ENCODE measurements at regions not wholly inside any gene's neighbourhood (a gene's known extent, or its start where the extent isn't known, plus 50 kb on each side); places are given as distances from the start of the nearest gene placed in this dataset.
A peak's percentile ranks its signal among the peaks of the same experiment; 100 is the strongest.

- Histone ChIP-seq H2BK12ac (ENCODE audit: low read length in 2 of 2) (no peak overlapping the region), H4K91ac (ENCODE audit: low read length) (no peak overlapping the region), H3K27me3 (ENCODE audit: control insufficient read depth in 1 of 2, insufficient read depth in 1 of 2, low read length in 2 of 2) (no peaks in the 10 kb centered on the region), H3K9ac (ENCODE audit: low read length) (no peak overlapping the region), H3K4me1 (ENCODE audit: control insufficient read depth, insufficient read depth, low read depth, low read length) (no peaks in the 10 kb centered on the region), H3K36me3 (ENCODE audit: control insufficient read depth in 1 of 2, insufficient read depth in 2 of 2, low read depth in 1 of 2, low read length in 2 of 2) (no peaks in the 10 kb centered on the region), H2BK5ac (ENCODE audit: low read depth, low read length, poor library complexity, severe bottlenecking) (no peak overlapping the region), H3K79me1 (replicated peaks; ENCODE audit: low read length, poor library complexity, severe bottlenecking) (no peaks in the 10 kb centered on the region), H3K4me3 (ENCODE audit: insufficient read depth in 1 of 2, low read depth in 1 of 2, low read length in 2 of 2) (no peak overlapping the region), H2AFZ (ENCODE audit: low read depth, low read length) (no peak overlapping the region), H3K27ac (ENCODE audit: low read length, poor library complexity, severe bottlenecking) (no peak overlapping the region), H3K14ac (ENCODE audit: low read length in 2 of 2) (no peak overlapping the region), H3K18ac (ENCODE audit: low read depth in 1 of 2, low read length in 2 of 2) (no peak overlapping the region), H3K4ac (ENCODE audit: low read depth in 1 of 2, low read length in 2 of 2) (no peak overlapping the region), H2BK15ac (ENCODE audit: low read depth, poor library complexity, severe bottlenecking) (no peak overlapping the region), H3K4me2 (ENCODE audit: low read length, poor library complexity, severe bottlenecking) (no peak overlapping the region), H3K23ac (ENCODE audit: low read length in 2 of 2) (no peak overlapping the region), H2AK5ac (ENCODE audit: low read length, severe bottlenecking) (no peak overlapping the region), H4K8ac (ENCODE audit: low read length) (no peak overlapping the region), H2BK120ac (ENCODE audit: low read depth, low read length) (no peak overlapping the region), H3K9me3 (ENCODE audit: control insufficient read depth, low read length) (no peaks in the 10 kb centered on the region)
- no peak for DNase-seq
- WGBS = 100% methylated on average over 2 of the region's 4 CpGs
Observed at GRCh38 chr4:19126903-19127302, 1105.3 kb upstream of the LCORL start.

- Histone ChIP-seq H3K27me3 (ENCODE audit: control insufficient read depth in 1 of 2, insufficient read depth in 1 of 2, low read length in 2 of 2) (no peaks in the 10 kb centered on the region), H3K27ac (ENCODE audit: low read length, poor library complexity, severe bottlenecking) (peak overlapping the region; percentile 88), H3K23ac (ENCODE audit: low read length in 2 of 2) (no peak overlapping the region), H3K36me3 (ENCODE audit: control insufficient read depth in 1 of 2, insufficient read depth in 2 of 2, low read depth in 1 of 2, low read length in 2 of 2) (no peaks in the 10 kb centered on the region), H3K18ac (ENCODE audit: low read depth in 1 of 2, low read length in 2 of 2) (no peak overlapping the region), H3K4me2 (ENCODE audit: low read length, poor library complexity, severe bottlenecking) (no peak overlapping the region), H3K79me1 (replicated peaks; ENCODE audit: low read length, poor library complexity, severe bottlenecking) (no peaks in the 10 kb centered on the region), H2BK15ac (ENCODE audit: low read depth, poor library complexity, severe bottlenecking) (no peak overlapping the region), H3K4ac (ENCODE audit: low read depth in 1 of 2, low read length in 2 of 2) (no peak overlapping the region), H2AK5ac (ENCODE audit: low read length, severe bottlenecking) (no peak overlapping the region), H4K8ac (ENCODE audit: low read length) (no peak overlapping the region), H2BK120ac (ENCODE audit: low read depth, low read length) (no peak overlapping the region), H3K4me3 (ENCODE audit: insufficient read depth in 1 of 2, low read depth in 1 of 2, low read length in 2 of 2) (no peak overlapping the region), H3K4me1 (ENCODE audit: control insufficient read depth, insufficient read depth, low read depth, low read length) (no peaks in the 10 kb centered on the region), H3K9me3 (ENCODE audit: control insufficient read depth, low read length) (no peaks in the 10 kb centered on the region), H3K9ac (ENCODE audit: low read length) (no peak overlapping the region), H3K14ac (ENCODE audit: low read length in 2 of 2) (no peak overlapping the region), H2AFZ (ENCODE audit: low read depth, low read length) (no peak overlapping the region), H2BK12ac (ENCODE audit: low read length in 2 of 2) (no peak overlapping the region), H4K91ac (ENCODE audit: low read length) (no peak overlapping the region), H2BK5ac (ENCODE audit: low read depth, low read length, poor library complexity, severe bottlenecking) (no peak overlapping the region)
- WGBS = 92% methylated on average over 3 of the region's 4 CpGs
- DNase-seq = no peak
Observed at GRCh38 chr4:19123681-19124080, 1102.1 kb upstream of the LCORL start.

GRCh38 chr4:19119904-19120560, 1098.5 kb upstream of the LCORL start:
- 69% methylated on average over 3 of the region's 3 CpGs for WGBS
- H3K27me3 ChIP-seq (ENCODE audit: control insufficient read depth in 1 of 2, insufficient read depth in 1 of 2, low read length in 2 of 2) = no peaks in the 10 kb centered on the region

GRCh38 chr4:19117022-19117421, 1095.5 kb upstream of the LCORL start:
- H3K18ac ChIP-seq (ENCODE audit: low read depth in 1 of 2, low read length in 2 of 2) = no peak overlapping the region
- no peak overlapping the region for H2BK15ac ChIP-seq (ENCODE audit: low read depth, poor library complexity, severe bottlenecking)
- no peak overlapping the region for H3K4ac ChIP-seq (ENCODE audit: low read depth in 1 of 2, low read length in 2 of 2)
- H3K9me3 ChIP-seq (ENCODE audit: control insufficient read depth, low read length) = no peaks in the 10 kb centered on the region
- H4K91ac ChIP-seq (ENCODE audit: low read length) = no peak overlapping the region
- no peak overlapping the region for H4K8ac ChIP-seq (ENCODE audit: low read length)
- 74% methylated on average over 2 of the region's 2 CpGs for WGBS
- H3K4me2 ChIP-seq (ENCODE audit: low read length, poor library complexity, severe bottlenecking) = no peak overlapping the region
- no peak overlapping the region for H2BK120ac ChIP-seq (ENCODE audit: low read depth, low read length)
- H2BK5ac ChIP-seq (ENCODE audit: low read depth, low read length, poor library complexity, severe bottlenecking) = no peak overlapping the region
- no peak overlapping the region for H2AFZ ChIP-seq (ENCODE audit: low read depth, low read length)
- H3K27me3 ChIP-seq (ENCODE audit: control insufficient read depth in 1 of 2, insufficient read depth in 1 of 2, low read length in 2 of 2) = no peaks in the 10 kb centered on the region
- DNase-seq = no peak
- H3K4me1 ChIP-seq (ENCODE audit: control insufficient read depth, insufficient read depth, low read depth, low read length) = no peaks in the 10 kb centered on the region
- H3K9ac ChIP-seq (ENCODE audit: low read length) = no peak overlapping the region
- H3K36me3 ChIP-seq (ENCODE audit: control insufficient read depth in 1 of 2, insufficient read depth in 2 of 2, low read depth in 1 of 2, low read length in 2 of 2) = no peaks in the 10 kb centered on the region
- H3K27ac ChIP-seq (ENCODE audit: low read length, poor library complexity, severe bottlenecking) = no peak overlapping the region
- no peak overlapping the region for H3K14ac ChIP-seq (ENCODE audit: low read length in 2 of 2)
- H2AK5ac ChIP-seq (ENCODE audit: low read length, severe bottlenecking) = no peak overlapping the region
- no peaks in the 10 kb centered on the region for H3K79me1 ChIP-seq (replicated peaks; ENCODE audit: low read length, poor library complexity, severe bottlenecking)
- no peak overlapping the region for H3K23ac ChIP-seq (ENCODE audit: low read length in 2 of 2)
- H3K4me3 ChIP-seq (ENCODE audit: insufficient read depth in 1 of 2, low read depth in 1 of 2, low read length in 2 of 2) = no peak overlapping the region
- no peak overlapping the region for H2BK12ac ChIP-seq (ENCODE audit: low read length in 2 of 2)

More at GRCh38 chr4:19119904-19120560, 1098.5 kb upstream of the LCORL start:
- no peaks in the 10 kb centered on the region for H3K4me1 ChIP-seq (ENCODE audit: control insufficient read depth, insufficient read depth, low read depth, low read length)
- no peak overlapping the region for H3K9ac ChIP-seq (ENCODE audit: low read length)
- no peaks in the 10 kb centered on the region for H3K9me3 ChIP-seq (ENCODE audit: control insufficient read depth, low read length)
- H3K4me3 ChIP-seq (ENCODE audit: insufficient read depth in 1 of 2, low read depth in 1 of 2, low read length in 2 of 2) = no peak overlapping the region
- DNase-seq = no peak
- no peak overlapping the region for H2AFZ ChIP-seq (ENCODE audit: low read depth, low read length)
- H3K27ac ChIP-seq (ENCODE audit: low read length, poor library complexity, severe bottlenecking) = no peak overlapping the region
- no peak overlapping the region for H4K8ac ChIP-seq (ENCODE audit: low read length)
- no peak overlapping the region for H3K14ac ChIP-seq (ENCODE audit: low read length in 2 of 2)
- H2BK12ac ChIP-seq (ENCODE audit: low read length in 2 of 2) = no peak overlapping the region
- no peak overlapping the region for H2BK15ac ChIP-seq (ENCODE audit: low read depth, poor library complexity, severe bottlenecking)
- H3K79me1 ChIP-seq (replicated peaks; ENCODE audit: low read length, poor library complexity, severe bottlenecking) = no peaks in the 10 kb centered on the region
- no peak overlapping the region for H3K18ac ChIP-seq (ENCODE audit: low read depth in 1 of 2, low read length in 2 of 2)
- no peaks in the 10 kb centered on the region for H3K36me3 ChIP-seq (ENCODE audit: control insufficient read depth in 1 of 2, insufficient read depth in 2 of 2, low read depth in 1 of 2, low read length in 2 of 2)
- no peak overlapping the region for H2AK5ac ChIP-seq (ENCODE audit: low read length, severe bottlenecking)
- no peak overlapping the region for H2BK120ac ChIP-seq (ENCODE audit: low read depth, low read length)
- H4K91ac ChIP-seq (ENCODE audit: low read length) = no peak overlapping the region
- H3K4me2 ChIP-seq (ENCODE audit: low read length, poor library complexity, severe bottlenecking) = no peak overlapping the region
- H2BK5ac ChIP-seq (ENCODE audit: low read depth, low read length, poor library complexity, severe bottlenecking) = no peak overlapping the region
- H3K4ac ChIP-seq (ENCODE audit: low read depth in 1 of 2, low read length in 2 of 2) = no peak overlapping the region
- no peak overlapping the region for H3K23ac ChIP-seq (ENCODE audit: low read length in 2 of 2)

Measured in mesenchymal stem cell (in vitro differentiated cells and primary cell).